SK-N-SH (cell line): ENCODE measurements at regions not wholly inside any gene's neighbourhood (a gene's known extent, or its start where the extent isn't known, plus 50 kb on each side); places are given as distances from the start of the nearest gene placed in this dataset.

Experiments used
- CTCF ChIA-PET: fragments of 300-600, 350-600 bp; formaldehyde crosslinking; extraction: SDS; loops from one replicate; lab custom pipeline; 2021; lab: Yijun Ruan, JAX
- POLR2A ChIA-PET: fragments of 350-600 bp; sonication (Branson Sonifier 250); formaldehyde crosslinking; extraction: SDS; loops from one replicate; lab custom pipeline; 2020; ENCODE audit warnings: antibody characterized with exemption, inconsistent platforms; lab: Yijun Ruan, JAX
- DNase-seq: peaks from one replicate; pipeline ENCODE4 v3.0.0; 2012
- H2AFZ ChIP-seq: fragments of 200-600 bp; sonication (generic); 2 replicates; pipeline ENCODE4 v1.8.1; 2016; ENCODE audit warnings: antibody characterized with exemption, mild to moderate bottlenecking, low read depth
- H3F3A ChIP-seq: fragments of 200-600 bp; sonication (generic); replicated peaks from 2 replicates; pipeline ENCODE3; 2016; ENCODE audit warnings: antibody characterized with exemption, mild to moderate bottlenecking; ENCODE audit not compliant: insufficient read depth
- H3K27ac ChIP-seq, 2 experiments: fragments of 200-500 bp in 1 of 2; fragments of 200-600 bp in 1 of 2; sonication (Bioruptor generic) in 1 of 2; sonication (generic), shearing (Covaris generic) in 1 of 2; 2 replicates each; pipeline versions ENCODE4 v1.5.1 to v1.6.1; 2014 to 2016; ENCODE audit warnings: low read depth in 2 of 2, inconsistent platforms in 1 of 2, low read length in 1 of 2, mild to moderate bottlenecking in 1 of 2, mixed read lengths in 1 of 2
- H3K27me3 ChIP-seq: fragments of 200-600 bp; sonication (generic), shearing (Covaris generic); 2 replicates; pipeline ENCODE4 v1.6.1; 2016; ENCODE audit warnings: mixed run types; ENCODE audit not compliant: insufficient read depth
- H3K36me3 ChIP-seq, 2 experiments: fragments of 200-500 bp in 1 of 2; fragments of 200-600 bp in 1 of 2; sonication (Bioruptor generic) in 1 of 2; sonication (generic) in 1 of 2; replicated peaks in 1 of 2; 2 replicates each; pipeline versions ENCODE3 to v1.5.1; 2014 to 2016; ENCODE audit warnings: low read length in 1 of 2, mild to moderate bottlenecking in 1 of 2; ENCODE audit not compliant: insufficient read depth in 2 of 2, control insufficient read depth in 1 of 2
- H3K4me1 ChIP-seq, 2 experiments: fragments of 200-500 bp in 1 of 2; fragments of 200-600 bp in 1 of 2; sonication (Bioruptor generic) in 1 of 2; sonication (generic), shearing (Covaris generic) in 1 of 2; 2 replicates each; pipeline versions ENCODE4 v1.5.1 to v1.6.1; 2014 to 2016; ENCODE audit warnings: low read depth in 1 of 2, low read length in 1 of 2, mixed run types in 1 of 2; ENCODE audit not compliant: insufficient read depth in 2 of 2, control insufficient read depth in 1 of 2
- H3K4me2 ChIP-seq: fragments of 200-600 bp; sonication (generic), shearing (Covaris generic); 2 replicates; pipeline ENCODE4 v1.6.1; 2017; ENCODE audit warnings: mixed run types
- H3K4me3 ChIP-seq, 2 experiments: fragments of 200-500 bp in 1 of 2; fragments of 200-600 bp in 1 of 2; sonication (Bioruptor generic) in 1 of 2; sonication (generic), shearing (Covaris generic) in 1 of 2; 2 replicates each; pipeline versions ENCODE4 v1.5.1 to v1.8.1; 2014 to 2016; ENCODE audit warnings: low read depth in 2 of 2, inconsistent platforms in 1 of 2, low read length in 1 of 2, mild to moderate bottlenecking in 1 of 2, mixed read lengths in 1 of 2, moderate library complexity in 1 of 2
- H3K79me2 ChIP-seq: fragments of 200-600 bp; sonication (generic); 2 replicates; pipeline ENCODE4 v1.8.1; 2017; ENCODE audit warnings: mild to moderate bottlenecking; ENCODE audit not compliant: insufficient read depth
- H3K9ac ChIP-seq: fragments of 200-600 bp; sonication (generic); 2 replicates; pipeline ENCODE4 v1.6.1; 2017; ENCODE audit warnings: mixed run types
- H3K9me2 ChIP-seq: fragments of 200-600 bp; sonication (generic); 2 replicates; pipeline ENCODE4 v1.6.1; 2017; ENCODE audit warnings: mixed run types
- H3K9me3 ChIP-seq: fragments of 200-600 bp; sonication (generic); 2 replicates; pipeline ENCODE4 v1.6.1; 2017; ENCODE audit warnings: mixed run types, mild to moderate bottlenecking, moderate library complexity
- H4K20me1 ChIP-seq: fragments of 200-600 bp; sonication (generic); 2 replicates; pipeline ENCODE4 v1.6.1; 2017; ENCODE audit warnings: mild to moderate bottlenecking, mixed run types; ENCODE audit not compliant: insufficient read depth
- EP300 ChIP-seq, 2 experiments: IDR thresholded peaks; 2 replicates each; pipeline versions ENCODE4 v1.4.0 to v1.6.1; 2012; ENCODE audit warnings: borderline replicate concordance in 1 of 2, low read depth in 1 of 2, low read length in 1 of 2
- EZH2phosphoT487 ChIP-seq: fragments of 200-600 bp; sonication (generic); IDR thresholded peaks from 2 replicates; pipeline ENCODE4 v1.6.1; 2017; ENCODE audit warnings: low read depth, mixed run types, mild to moderate bottlenecking, antibody characterized with exemption, moderate library complexity, borderline replicate concordance
- FOSL2 ChIP-seq: IDR thresholded peaks from 2 replicates; pipeline ENCODE4 v1.4.0; 2012; ENCODE audit warnings: low read depth, mild to moderate bottlenecking, moderate library complexity, borderline replicate concordance
- FOXM1 ChIP-seq: IDR thresholded peaks from 2 replicates; pipeline ENCODE4 v1.4.0; 2012; ENCODE audit warnings: low read depth, mild to moderate bottlenecking
- RCOR1 ChIP-seq: fragments of 150-350 bp; IDR thresholded peaks from 2 replicates; pipeline ENCODE4 v1.6.1; 2017; ENCODE audit warnings: antibody characterized with exemption, low read length
- REST ChIP-seq: IDR thresholded peaks from 2 replicates; pipeline ENCODE4 v1.6.1; 2012; ENCODE audit warnings: mild to moderate bottlenecking, low read depth, low read length, moderate library complexity
- RXRA ChIP-seq: IDR thresholded peaks from 2 replicates; pipeline ENCODE4 v1.4.0; 2012; ENCODE audit warnings: low read depth, mild to moderate bottlenecking, borderline replicate concordance
- SIN3A ChIP-seq: IDR thresholded peaks from 2 replicates; pipeline ENCODE4 v1.6.1; 2012; ENCODE audit warnings: low read depth, mild to moderate bottlenecking, low read length, moderate library complexity, borderline replicate concordance
- SMC3 ChIP-seq: IDR thresholded peaks from 2 replicates; pipeline ENCODE4 v1.6.1; 2012; ENCODE audit warnings: low read depth, low read length, improper control_type of control experiment
- USF1 ChIP-seq: IDR thresholded peaks from 2 replicates; pipeline ENCODE4 v1.4.0; 2012; ENCODE audit warnings: low read depth, borderline replicate concordance
- YY1 ChIP-seq: IDR thresholded peaks from 2 replicates; pipeline ENCODE4 v1.4.0; 2012; ENCODE audit warnings: low read depth, mild to moderate bottlenecking
- ZBTB33 ChIP-seq: IDR thresholded peaks from 2 replicates; pipeline ENCODE4 v1.4.0; 2012; ENCODE audit warnings: low read depth, borderline replicate concordance
- WGBS: methylation state at CpG from one replicate; pipeline ENCODE4 v1.1.6; 2017; ENCODE audit warnings: low lambda C conversion rate; 5-methylcytosine and 5-hydroxymethylcytosine counted together
- TF ChIP-seq, protein P1 (sequence below): fragments of 200-600 bp; sonication (generic); IDR thresholded peaks from 2 replicates; pipeline ENCODE4 v1.6.1; 2017; ENCODE audit warnings: antibody characterized with exemption, mild to moderate bottlenecking, moderate library complexity
- TF ChIP-seq, protein P2 (sequence below): fragments of 150-350 bp; IDR thresholded peaks from 2 replicates; pipeline ENCODE4 v1.6.1; 2016; ENCODE audit warnings: mild to moderate bottlenecking, low read depth, low read length
- TF ChIP-seq, protein P3 (sequence below): fragments of 150-350 bp; IDR thresholded peaks from 2 replicates; pipeline ENCODE4 v1.6.1; 2017; ENCODE audit warnings: antibody characterized with exemption, low read length, low read depth, borderline replicate concordance
- TF ChIP-seq, protein P4 (sequence below): IDR thresholded peaks from 2 replicates; pipeline ENCODE4; 2012

DNA sequence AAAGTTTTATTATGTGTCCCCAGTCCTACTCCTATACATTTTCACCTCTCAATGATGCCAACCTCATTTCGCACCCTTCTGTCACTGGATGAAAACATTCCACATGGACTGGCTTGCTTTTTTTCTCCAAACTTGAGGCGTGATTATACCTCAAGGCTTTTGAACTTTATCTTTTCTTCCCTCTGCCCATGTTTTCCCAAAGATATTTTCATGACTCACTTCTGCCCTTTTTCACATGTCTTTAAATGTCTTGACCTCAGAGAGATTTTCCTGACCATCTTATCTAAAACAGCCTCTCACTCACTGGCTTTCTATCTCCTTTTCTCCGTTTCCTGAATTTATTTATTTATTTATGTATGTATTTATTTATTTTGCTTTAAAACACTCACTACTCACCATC lies 659.0 kb downstream of the PTPRC start (continued):
- TF ChIP-seq REST = no peak
- TF ChIP-seq RCOR1 = no peak
- no peak for TF ChIP-seq ZBTB33
- no peak for TF ChIP-seq FOXM1
- TF ChIP-seq, protein P1, sequence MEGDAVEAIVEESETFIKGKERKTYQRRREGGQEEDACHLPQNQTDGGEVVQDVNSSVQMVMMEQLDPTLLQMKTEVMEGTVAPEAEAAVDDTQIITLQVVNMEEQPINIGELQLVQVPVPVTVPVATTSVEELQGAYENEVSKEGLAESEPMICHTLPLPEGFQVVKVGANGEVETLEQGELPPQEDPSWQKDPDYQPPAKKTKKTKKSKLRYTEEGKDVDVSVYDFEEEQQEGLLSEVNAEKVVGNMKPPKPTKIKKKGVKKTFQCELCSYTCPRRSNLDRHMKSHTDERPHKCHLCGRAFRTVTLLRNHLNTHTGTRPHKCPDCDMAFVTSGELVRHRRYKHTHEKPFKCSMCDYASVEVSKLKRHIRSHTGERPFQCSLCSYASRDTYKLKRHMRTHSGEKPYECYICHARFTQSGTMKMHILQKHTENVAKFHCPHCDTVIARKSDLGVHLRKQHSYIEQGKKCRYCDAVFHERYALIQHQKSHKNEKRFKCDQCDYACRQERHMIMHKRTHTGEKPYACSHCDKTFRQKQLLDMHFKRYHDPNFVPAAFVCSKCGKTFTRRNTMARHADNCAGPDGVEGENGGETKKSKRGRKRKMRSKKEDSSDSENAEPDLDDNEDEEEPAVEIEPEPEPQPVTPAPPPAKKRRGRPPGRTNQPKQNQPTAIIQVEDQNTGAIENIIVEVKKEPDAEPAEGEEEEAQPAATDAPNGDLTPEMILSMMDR = no peak

DNA sequence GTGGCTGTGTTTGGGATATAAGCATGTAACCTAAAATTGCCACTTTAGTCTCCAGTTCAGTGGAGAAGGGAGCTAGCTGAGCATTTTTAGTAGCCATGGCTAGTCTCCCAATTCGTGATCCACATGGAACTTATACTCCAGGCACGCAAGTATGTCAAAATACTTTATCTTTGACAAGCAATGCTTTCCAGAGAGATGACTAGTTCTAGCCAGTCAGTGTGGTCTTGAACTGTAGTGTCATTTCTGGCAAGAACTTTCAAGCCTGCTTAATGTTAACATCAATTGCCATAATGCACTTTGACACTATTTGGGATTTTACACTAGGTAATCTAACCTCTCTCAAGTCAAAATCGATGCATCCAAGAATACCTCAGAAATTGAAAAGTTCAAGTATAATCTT lies 660.0 kb downstream of the PTPRC start:
- Histone ChIP-seq H3K27ac (peak overlapping the region; percentile 79 to 88; a peak in 3 of 4 replicates), H3K9me3 (no peaks in the 10 kb centered on the region), H3K27me3 (no peaks in the 10 kb centered on the region), H3K4me3 (no peak overlapping the region), H3K4me1 (peaks cover under 1 to 13% of the 10 kb centered on the region in 2 experiments; a peak in 2 of 4 replicates), H3K9ac (peak overlapping the region; percentile 37; the same call in 1 of the 2 replicates), H3K79me2 (no peaks in the 10 kb centered on the region), H3K36me3 (no peaks in the 10 kb centered on the region), H3K4me2 (no peak overlapping the region), H3F3A (peaks cover 34% of the 10 kb centered on the region), H2AFZ (no peak overlapping the region), H4K20me1 (no peaks in the 10 kb centered on the region), H3K9me2 (no peaks in the 10 kb centered on the region)
- POLR2A ChIA-PET = no interaction called here
- 14% methylated on average over 3 of the region's 3 CpGs for WGBS
- no peak for DNase-seq
- CTCF ChIA-PET = no interaction called here
- TF ChIP-seq RXRA (peak; percentile 93), EP300 (IDR thresholded peaks at IDR 0.05; ENCODE audit: borderline replicate concordance in 1 of 2, low read depth in 1 of 2, low read length in 1 of 2) (peak; percentile 96 to 100), SIN3A (peak; percentile 97), USF1 (no peak), SMC3 (no peak), EZH2phosphoT487 (no peak), YY1 (peak; percentile 74), FOSL2 (peak; percentile 90)
- TF ChIP-seq, protein P2, sequence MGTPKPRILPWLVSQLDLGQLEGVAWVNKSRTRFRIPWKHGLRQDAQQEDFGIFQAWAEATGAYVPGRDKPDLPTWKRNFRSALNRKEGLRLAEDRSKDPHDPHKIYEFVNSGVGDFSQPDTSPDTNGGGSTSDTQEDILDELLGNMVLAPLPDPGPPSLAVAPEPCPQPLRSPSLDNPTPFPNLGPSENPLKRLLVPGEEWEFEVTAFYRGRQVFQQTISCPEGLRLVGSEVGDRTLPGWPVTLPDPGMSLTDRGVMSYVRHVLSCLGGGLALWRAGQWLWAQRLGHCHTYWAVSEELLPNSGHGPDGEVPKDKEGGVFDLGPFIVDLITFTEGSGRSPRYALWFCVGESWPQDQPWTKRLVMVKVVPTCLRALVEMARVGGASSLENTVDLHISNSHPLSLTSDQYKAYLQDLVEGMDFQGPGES = no peak
- TF ChIP-seq, protein P3, sequence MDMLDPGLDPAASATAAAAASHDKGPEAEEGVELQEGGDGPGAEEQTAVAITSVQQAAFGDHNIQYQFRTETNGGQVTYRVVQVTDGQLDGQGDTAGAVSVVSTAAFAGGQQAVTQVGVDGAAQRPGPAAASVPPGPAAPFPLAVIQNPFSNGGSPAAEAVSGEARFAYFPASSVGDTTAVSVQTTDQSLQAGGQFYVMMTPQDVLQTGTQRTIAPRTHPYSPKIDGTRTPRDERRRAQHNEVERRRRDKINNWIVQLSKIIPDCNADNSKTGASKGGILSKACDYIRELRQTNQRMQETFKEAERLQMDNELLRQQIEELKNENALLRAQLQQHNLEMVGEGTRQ = no peak
- TF ChIP-seq, protein P4, sequence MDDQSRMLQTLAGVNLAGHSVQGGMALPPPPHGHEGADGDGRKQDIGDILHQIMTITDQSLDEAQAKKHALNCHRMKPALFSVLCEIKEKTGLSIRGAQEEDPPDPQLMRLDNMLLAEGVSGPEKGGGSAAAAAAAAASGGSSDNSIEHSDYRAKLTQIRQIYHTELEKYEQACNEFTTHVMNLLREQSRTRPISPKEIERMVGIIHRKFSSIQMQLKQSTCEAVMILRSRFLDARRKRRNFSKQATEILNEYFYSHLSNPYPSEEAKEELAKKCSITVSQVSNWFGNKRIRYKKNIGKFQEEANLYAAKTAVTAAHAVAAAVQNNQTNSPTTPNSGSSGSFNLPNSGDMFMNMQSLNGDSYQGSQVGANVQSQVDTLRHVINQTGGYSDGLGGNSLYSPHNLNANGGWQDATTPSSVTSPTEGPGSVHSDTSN = peak; percentile 100
- TF ChIP-seq, protein P1 = no peak
